ENCODE measurements at regions not wholly inside any gene's neighbourhood (a gene's known extent, or its start where the extent isn't known, plus 50 kb on each side); places are given as distances from the start of the nearest gene placed in this dataset.

DNA sequence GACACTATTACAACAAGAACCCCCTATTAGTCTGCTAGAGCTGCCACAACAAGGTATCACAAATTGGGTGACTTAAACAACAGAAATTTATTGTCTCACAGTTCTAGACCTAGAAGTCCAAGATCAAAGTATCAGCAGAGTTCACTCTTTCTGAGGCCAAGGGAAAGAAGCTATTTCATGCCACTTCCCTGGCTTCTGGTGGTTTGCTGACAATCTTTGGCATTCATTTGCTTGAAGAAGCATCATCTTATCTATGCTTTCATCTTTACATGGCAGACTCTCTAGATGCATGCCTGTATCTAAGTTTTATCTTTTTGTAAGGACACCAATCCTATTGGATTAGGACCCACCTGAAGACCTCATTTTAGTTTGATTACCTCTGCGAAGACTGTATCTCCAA is 296.8 kb upstream of the MARCKS start:
- TF ChIP-seq, protein P1, sequence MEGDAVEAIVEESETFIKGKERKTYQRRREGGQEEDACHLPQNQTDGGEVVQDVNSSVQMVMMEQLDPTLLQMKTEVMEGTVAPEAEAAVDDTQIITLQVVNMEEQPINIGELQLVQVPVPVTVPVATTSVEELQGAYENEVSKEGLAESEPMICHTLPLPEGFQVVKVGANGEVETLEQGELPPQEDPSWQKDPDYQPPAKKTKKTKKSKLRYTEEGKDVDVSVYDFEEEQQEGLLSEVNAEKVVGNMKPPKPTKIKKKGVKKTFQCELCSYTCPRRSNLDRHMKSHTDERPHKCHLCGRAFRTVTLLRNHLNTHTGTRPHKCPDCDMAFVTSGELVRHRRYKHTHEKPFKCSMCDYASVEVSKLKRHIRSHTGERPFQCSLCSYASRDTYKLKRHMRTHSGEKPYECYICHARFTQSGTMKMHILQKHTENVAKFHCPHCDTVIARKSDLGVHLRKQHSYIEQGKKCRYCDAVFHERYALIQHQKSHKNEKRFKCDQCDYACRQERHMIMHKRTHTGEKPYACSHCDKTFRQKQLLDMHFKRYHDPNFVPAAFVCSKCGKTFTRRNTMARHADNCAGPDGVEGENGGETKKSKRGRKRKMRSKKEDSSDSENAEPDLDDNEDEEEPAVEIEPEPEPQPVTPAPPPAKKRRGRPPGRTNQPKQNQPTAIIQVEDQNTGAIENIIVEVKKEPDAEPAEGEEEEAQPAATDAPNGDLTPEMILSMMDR (IDR thresholded peaks at IDR 0.05; ENCODE audit: low read length) = no peak
- TF ChIP-seq EZH2 (optimal IDR thresholded peaks at IDR 0.05; ENCODE audit: low read depth, low read length) (no peak), EZH2phosphoT487 (IDR thresholded peaks at IDR 0.05; ENCODE audit: low read length) (no peak)

Data from MM.1S (cell line).